Neuronal stem cell (in vitro differentiated cells): ENCODE measurements at regions not wholly inside any gene's neighbourhood (a gene's known extent, or its start where the extent isn't known, plus 50 kb on each side); places are given as distances from the start of the nearest gene placed in this dataset.

Experiments
- DNase-seq: peaks from one replicate; pipeline ENCODE4 v3.0.0-alpha.2; 2013; ENCODE audit warnings: low spot score
- H2AFZ ChIP-seq: one replicate; pipeline ENCODE4 v1.6.1; 2013; ENCODE audit warnings: mild to moderate bottlenecking, low read length, inconsistent platforms
- H2AK5ac ChIP-seq: 2 replicates; pipeline ENCODE4 v1.6.1; 2013; ENCODE audit warnings: low read depth, mild to moderate bottlenecking, inconsistent platforms, low read length, moderate library complexity, mixed read lengths
- H2BK120ac ChIP-seq: 2 replicates; pipeline ENCODE4 v1.6.1; 2013; ENCODE audit warnings: low read depth, mild to moderate bottlenecking, inconsistent platforms, low read length, moderate library complexity, mixed read lengths
- H2BK12ac ChIP-seq: one replicate; pipeline ENCODE4 v1.6.1; 2013; ENCODE audit warnings: low read length, inconsistent platforms
- H2BK15ac ChIP-seq: 2 replicates; pipeline ENCODE4 v1.6.1; 2013; ENCODE audit warnings: mild to moderate bottlenecking, low read length, inconsistent platforms, mixed read lengths
- H2BK5ac ChIP-seq: one replicate; pipeline ENCODE4 v1.6.1; 2013; ENCODE audit warnings: inconsistent platforms, mild to moderate bottlenecking, low read length, moderate library complexity
- H3K14ac ChIP-seq: one replicate; pipeline ENCODE4 v1.6.1; 2013; ENCODE audit warnings: low read length, inconsistent platforms
- H3K18ac ChIP-seq: 2 replicates; pipeline ENCODE4 v1.6.1; 2013; ENCODE audit warnings: low read length, inconsistent platforms
- H3K23ac ChIP-seq: 2 replicates; pipeline ENCODE4 v1.6.1; 2013; ENCODE audit warnings: low read depth, mild to moderate bottlenecking, mixed read lengths, low read length, inconsistent platforms; ENCODE audit not compliant: poor library complexity
- H3K27ac ChIP-seq: replicated peaks from 3 replicates; pipeline ENCODE4 v1.5.1; 2013; ENCODE audit warnings: low read length, inconsistent platforms
- H3K27me3 ChIP-seq, 3 experiments: 2 replicates each; pipeline ENCODE4 v1.6.1; 2013; ENCODE audit warnings: low read length in 3 of 3, mild to moderate bottlenecking in 2 of 3, inconsistent platforms in 1 of 3, low read depth in 1 of 3, mixed read lengths in 1 of 3, moderate library complexity in 1 of 3; ENCODE audit not compliant: control insufficient read depth in 3 of 3, insufficient read depth in 3 of 3
- H3K36me3 ChIP-seq, 2 donors: replicated peaks in 1 of 2; 2 replicates each; pipeline ENCODE4 v1.6.1; 2013; ENCODE audit warnings: low read length in 2 of 2; ENCODE audit not compliant: control insufficient read depth in 2 of 2, insufficient read depth in 2 of 2
- H3K4ac ChIP-seq: 2 replicates; pipeline ENCODE4 v1.6.1; 2013; ENCODE audit warnings: inconsistent platforms, mild to moderate bottlenecking, low read length, moderate library complexity
- H3K4me1 ChIP-seq, 2 donors: 1 replicate in 1 of 2; 2 replicates in 1 of 2; pipeline ENCODE4 v1.6.1; 2013; ENCODE audit warnings: low read length in 2 of 2, low read depth in 1 of 2; ENCODE audit not compliant: control insufficient read depth in 2 of 2, insufficient read depth in 1 of 2
- H3K4me2 ChIP-seq: one replicate; pipeline ENCODE4 v1.6.1; 2013; ENCODE audit warnings: mild to moderate bottlenecking, low read length, inconsistent platforms; ENCODE audit not compliant: insufficient read depth, poor library complexity, severe bottlenecking
- H3K4me3 ChIP-seq, 2 donors: 2 replicates each; pipeline ENCODE4 v1.5.1; 2013; ENCODE audit warnings: low read length in 2 of 2, mild to moderate bottlenecking in 2 of 2, inconsistent platforms in 1 of 2, moderate library complexity in 1 of 2
- H3K79me1 ChIP-seq: one replicate; pipeline ENCODE4 v1.6.1; 2013; ENCODE audit warnings: low read depth, mild to moderate bottlenecking, inconsistent platforms, low read length, moderate library complexity
- H3K9ac ChIP-seq: one replicate; pipeline ENCODE4 v1.6.1; 2013; ENCODE audit warnings: mild to moderate bottlenecking, low read depth, low read length, inconsistent platforms; ENCODE audit not compliant: poor library complexity
- H3K9me3 ChIP-seq, 2 donors: replicated peaks in 1 of 2; 2 replicates each; pipeline versions ENCODE3 to v1.6.1; 2013; ENCODE audit warnings: low read length in 2 of 2, mild to moderate bottlenecking in 2 of 2, inconsistent platforms in 1 of 2, low read depth in 1 of 2, mixed read lengths in 1 of 2, moderate library complexity in 1 of 2; ENCODE audit not compliant: control insufficient read depth in 2 of 2, insufficient read depth in 1 of 2
- H4K8ac ChIP-seq: one replicate; pipeline ENCODE4 v1.6.1; 2013; ENCODE audit warnings: low read depth, mild to moderate bottlenecking, inconsistent platforms, low read length, moderate library complexity
- H4K91ac ChIP-seq: one replicate; pipeline ENCODE4 v1.6.1; 2013; ENCODE audit warnings: low read length, low read depth, mild to moderate bottlenecking, inconsistent platforms; ENCODE audit not compliant: poor library complexity
- WGBS, 2 donors: extraction: QIAGEN DNeasy Blood & Tissue Kit; methylation state at CpG; one replicate each; pipeline ENCODE4 v1.1.7; 2013; ENCODE audit warnings: missing lambda C conversion rate in 2 of 2, mixed read lengths in 1 of 2; ENCODE audit not compliant: insufficient read length in 2 of 2, insufficient replicate concordance in 1 of 2; ENCODE audit errors: extremely low coverage in 2 of 2; 5-methylcytosine and 5-hydroxymethylcytosine counted together

GRCh38 chr14:84217066-84217465, 1312.9 kb upstream of the FLRT2 start:
- WGBS, 2 donors, result no CpG with 5 or more reads among the region's 1 CpG
- Histone ChIP-seq H2AFZ (no peak overlapping the region), H2BK15ac (no peak overlapping the region), H3K23ac (no peak overlapping the region), H3K18ac (no peak overlapping the region), H3K9me3 (peaks cover 0 to 6% of the 10 kb centered on the region in 2 donors), H3K4ac (no peak overlapping the region), H4K8ac (no peak overlapping the region), H3K4me1 (no peaks in the 10 kb centered on the region), H2BK120ac (no peak overlapping the region), H3K9ac (no peak overlapping the region), H3K36me3 (no peaks in the 10 kb centered on the region), H3K27ac (no peak overlapping the region), H2BK5ac (no peak overlapping the region), H3K4me3 (no peak overlapping the region), H4K91ac (no peak overlapping the region), H3K14ac (no peak overlapping the region), H2BK12ac (no peak overlapping the region), H3K27me3 (no peaks in the 10 kb centered on the region), H2AK5ac (no peak overlapping the region), H3K4me2 (no peak overlapping the region), H3K79me1 (no peaks in the 10 kb centered on the region)
- DNase-seq, result no peak

- Histone ChIP-seq H3K79me1 (no peaks in the 10 kb centered on the region), H2BK15ac (no peak overlapping the region), H4K91ac (no peak overlapping the region), H2AK5ac (no peak overlapping the region), H2BK12ac (no peak overlapping the region), H3K27me3 (peaks cover 0 to under 1% (median 0%) of the 10 kb centered on the region in 3 experiments), H2AFZ (no peak overlapping the region), H3K9ac (no peak overlapping the region), H3K18ac (no peak overlapping the region), H3K27ac (no peak overlapping the region), H3K23ac (no peak overlapping the region), H3K36me3 (no peaks in the 10 kb centered on the region), H2BK5ac (no peak overlapping the region), H3K4me1 (no peaks in the 10 kb centered on the region), H3K4me2 (no peak overlapping the region), H3K9me3 (no peaks in the 10 kb centered on the region), H2BK120ac (no peak overlapping the region), H3K14ac (no peak overlapping the region), H3K4me3 (no peak overlapping the region), H3K4ac (no peak overlapping the region), H4K8ac (no peak overlapping the region)
- no CpG with 5 or more reads among the region's 1 CpG for WGBS, 2 donors
- DNase-seq, result no peak
These were observed 1304.7 kb upstream of the FLRT2 start for GRCh38 chr14:84225268-84225667.

- Histone ChIP-seq H4K8ac (no peak overlapping the region), H2BK120ac (no peak overlapping the region), H3K36me3 (no peaks in the 10 kb centered on the region), H3K27ac (no peak overlapping the region), H2AK5ac (no peak overlapping the region), H2BK5ac (no peak overlapping the region), H3K4me2 (no peak overlapping the region), H3K9ac (no peak overlapping the region), H3K18ac (no peak overlapping the region), H2AFZ (no peak overlapping the region), H3K79me1 (no peaks in the 10 kb centered on the region), H3K27me3 (peaks cover 0 to 12% (median 0%) of the 10 kb centered on the region in 3 experiments), H2BK15ac (no peak overlapping the region), H3K4me1 (no peaks in the 10 kb centered on the region), H3K4me3 (no peak overlapping the region), H4K91ac (no peak overlapping the region), H2BK12ac (no peak overlapping the region), H3K23ac (no peak overlapping the region), H3K9me3 (no peaks in the 10 kb centered on the region), H3K14ac (no peak overlapping the region), H3K4ac (no peak overlapping the region)
- no CpG with 5 or more reads among the region's 3 CpGs for WGBS, 2 donors
- DNase-seq, result no peak
These were observed 1301.2 kb upstream of the FLRT2 start for GRCh38 chr14:84228702-84229101.

GRCh38 chr14:84234281-84234680, 1295.7 kb upstream of the FLRT2 start:
- no peaks in the 10 kb centered on the region for H3K36me3 ChIP-seq
- no peak overlapping the region for H2BK5ac ChIP-seq
- WGBS, 2 donors, result no CpG with 5 or more reads among the region's 7 CpGs
- H3K18ac ChIP-seq, result no peak overlapping the region
- no peak overlapping the region for H3K23ac ChIP-seq
- no peak overlapping the region for H3K4me3 ChIP-seq
- H3K14ac ChIP-seq, result no peak overlapping the region
- H3K4me2 ChIP-seq, result no peak overlapping the region
- H4K8ac ChIP-seq, result no peak overlapping the region
- no peak overlapping the region for H3K4ac ChIP-seq
- H3K9ac ChIP-seq, result no peak overlapping the region
- H3K9me3 ChIP-seq, result no peaks in the 10 kb centered on the region
- no peak overlapping the region for H2AFZ ChIP-seq
- no peak overlapping the region for H2BK120ac ChIP-seq
- H2BK12ac ChIP-seq, result no peak overlapping the region
- no peak overlapping the region for H2BK15ac ChIP-seq
- no peaks in the 10 kb centered on the region for H3K4me1 ChIP-seq
- H4K91ac ChIP-seq, result no peak overlapping the region
- H3K79me1 ChIP-seq, result no peaks in the 10 kb centered on the region
- no peak for DNase-seq
- peaks cover 0 to 19% (median 0%) of the 10 kb centered on the region in 3 experiments for H3K27me3 ChIP-seq
- no peak overlapping the region for H3K27ac ChIP-seq
- H2AK5ac ChIP-seq, result no peak overlapping the region
